Heart right ventricle (tissue), 16 donors: ENCODE measurements at regions not wholly inside any gene's neighbourhood (a gene's known extent, or its start where the extent isn't known, plus 50 kb on each side); places are given as distances from the start of the nearest gene placed in this dataset.

Experiments
- ATAC-seq, 8 donors: fragments of 200-7000 bp; cut with Tn5 transposase; one replicate each; pipeline ENCODE4 v1.9.1; 2020; ENCODE audit warnings: mild to moderate bottlenecking in 8 of 8, moderate library complexity in 8 of 8, moderate number of reproducible peaks in 1 of 8
- DNase-seq, 2 donors: peaks; one replicate each; pipeline ENCODE4 v3.0.0-alpha.2; 2020
- H3K27ac ChIP-seq, 10 donors: fragments of 200-600 bp; sonication (generic) in 2 of 10; one replicate each; pipeline versions ENCODE4 v1.5.0 to v1.8.0; 2020 to 2022; ENCODE audit warnings: mild to moderate bottlenecking in 3 of 10
- H3K27me3 ChIP-seq, 7 donors: fragments of 200-600 bp; one replicate each; pipeline ENCODE4 v1.8.0; 2021 to 2022; ENCODE audit warnings: mild to moderate bottlenecking in 2 of 7
- H3K36me3 ChIP-seq, 9 donors: fragments of 200-600 bp; sonication (generic) in 1 of 9; one replicate each; pipeline versions ENCODE4 v1.5.0 to v1.8.0; 2020 to 2022; ENCODE audit warnings: mild to moderate bottlenecking in 2 of 9
- H3K4me1 ChIP-seq, 9 donors: fragments of 200-600 bp; sonication (generic) in 1 of 9; one replicate each; pipeline versions ENCODE4 v1.5.0 to v1.8.0; 2020 to 2022; ENCODE audit warnings: mild to moderate bottlenecking in 4 of 9
- H3K4me3 ChIP-seq, 10 donors: fragments of 200-600 bp; sonication (generic) in 2 of 10; one replicate each; pipeline versions ENCODE4 v1.5.0 to v1.8.0; 2020 to 2022; ENCODE audit warnings: mild to moderate bottlenecking in 7 of 10, moderate library complexity in 2 of 10
- H3K9me3 ChIP-seq, 11 donors: fragments of 200-600 bp in 10 of 11; sonication (generic) in 2 of 11; one replicate each; pipeline versions ENCODE4 v1.5.0 to v1.8.0; 2013 to 2022; ENCODE audit warnings: mild to moderate bottlenecking in 2 of 11, control low read depth in 1 of 11, moderate library complexity in 1 of 11
- WGBS, 2 donors: extraction: QIAGEN DNeasy Blood & Tissue Kit; methylation state at CpG; one replicate each; pipeline ENCODE4 v1.1.7; 2013; ENCODE audit warnings: inconsistent platforms in 1 of 2; 5-methylcytosine and 5-hydroxymethylcytosine counted together
- intact Hi-C, 10 donors: fragments of 100-400 bp; cut with DNase I; formaldehyde crosslinking; loops; one replicate each; pipeline versions ENCODE4 v1.11.1 to v1.14.2; 2022
- TF ChIP-seq, protein P1 (sequence below), 9 donors: fragments of 200-600 bp; sonication (generic) in 2 of 9; IDR thresholded peaks; one replicate each; pipeline versions ENCODE4 v1.5.0 to v1.8.0; 2021 to 2022; ENCODE audit warnings: antibody characterized with exemption in 9 of 9, mild to moderate bottlenecking in 5 of 9, moderate library complexity in 1 of 9
- donor health status: Arrhythmogenic right ventricular cardiomyopathy.
- donor health status: ischemic (EF 13 %, LVEDD 7.1; RV severe dilation, severe dysfunction).
- donor health status: healthy with polysubstance abuse.
- donor health status: DM: no; HTN: yes; CAD: no.
- donor health status: DM: no; HTN: no; CAD: no.
- donor health status: ischemic (EF 25% LVEDD 6.9; RV normal size, moderate dysfunction).
- donor health status: ischemic (EF 25% LVEDD 5.7; RV mildly dilated, moderate dysfunction).
- donor health status: healthy.
- donor health status: DM: yes; HTN: yes; CAD: no.
- donor health status: Ischemic cardiomyopathy.
- donor health status: ischemic (EF 35%, LVEDD 5.7; RV mildly dilated, moderate dysfunction).
- donor health status: nonischemic (EF 11% LVEDD 7.7; RV severe dilation, severe dysfunction).
- donor health status: DM: yes; HTN: yes; CAD: no.
- donor health status: PGD.
- donor health status: ischemic (EF 29% LVEDD 5.4; RV normal size, mild dysfunction).
- donor health status: nonischemic (EF 23%, LVEDD 6.1; RV moderate dilation, normal function).

GRCh38 chr5:60487885-60488442 is 212.0 kb downstream of the DEPDC1B start:
- Histone ChIP-seq H3K9me3 (peaks cover 0 to 4% (median 0%) of the 10 kb centered on the region in 11 donors), H3K4me1 (no peaks in the 10 kb centered on the region), H3K27me3 (no peaks in the 10 kb centered on the region), H3K27ac (no peak overlapping the region), H3K36me3 (no peaks in the 10 kb centered on the region), H3K4me3 (no peak overlapping the region)
- WGBS, 2 donors: 90 to 93% methylated on average over 16 of the region's 16 CpGs
- intact Hi-C loops: no loop called here
- TF ChIP-seq, protein P1, sequence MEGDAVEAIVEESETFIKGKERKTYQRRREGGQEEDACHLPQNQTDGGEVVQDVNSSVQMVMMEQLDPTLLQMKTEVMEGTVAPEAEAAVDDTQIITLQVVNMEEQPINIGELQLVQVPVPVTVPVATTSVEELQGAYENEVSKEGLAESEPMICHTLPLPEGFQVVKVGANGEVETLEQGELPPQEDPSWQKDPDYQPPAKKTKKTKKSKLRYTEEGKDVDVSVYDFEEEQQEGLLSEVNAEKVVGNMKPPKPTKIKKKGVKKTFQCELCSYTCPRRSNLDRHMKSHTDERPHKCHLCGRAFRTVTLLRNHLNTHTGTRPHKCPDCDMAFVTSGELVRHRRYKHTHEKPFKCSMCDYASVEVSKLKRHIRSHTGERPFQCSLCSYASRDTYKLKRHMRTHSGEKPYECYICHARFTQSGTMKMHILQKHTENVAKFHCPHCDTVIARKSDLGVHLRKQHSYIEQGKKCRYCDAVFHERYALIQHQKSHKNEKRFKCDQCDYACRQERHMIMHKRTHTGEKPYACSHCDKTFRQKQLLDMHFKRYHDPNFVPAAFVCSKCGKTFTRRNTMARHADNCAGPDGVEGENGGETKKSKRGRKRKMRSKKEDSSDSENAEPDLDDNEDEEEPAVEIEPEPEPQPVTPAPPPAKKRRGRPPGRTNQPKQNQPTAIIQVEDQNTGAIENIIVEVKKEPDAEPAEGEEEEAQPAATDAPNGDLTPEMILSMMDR (IDR thresholded peaks at IDR 0.05): no peak
- ATAC-seq (no peak), DNase-seq (no peak)

DNA sequence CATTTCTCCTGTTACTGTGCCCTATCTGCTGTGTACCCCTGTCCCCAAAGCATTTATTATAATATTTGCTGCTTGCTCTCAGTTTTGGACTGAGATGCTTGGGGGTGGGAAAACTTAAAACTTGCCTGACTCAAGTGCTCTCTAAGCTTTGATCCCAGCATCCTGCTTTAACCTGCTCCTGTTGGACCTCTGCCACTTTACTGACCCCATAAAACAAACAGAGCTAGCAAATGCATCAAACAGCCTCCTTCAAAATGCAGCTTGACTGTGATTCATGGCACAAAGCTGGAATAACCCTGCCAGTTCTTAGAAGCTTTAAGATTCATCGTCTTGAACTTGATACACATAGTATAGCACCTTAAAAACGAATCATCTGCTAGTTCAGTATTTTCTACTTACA is 212.5 kb downstream of the DEPDC1B start:
- Histone ChIP-seq H3K36me3 (no peaks in the 10 kb centered on the region), H3K4me1 (no peaks in the 10 kb centered on the region), H3K27ac (no peak overlapping the region), H3K4me3 (no peak overlapping the region), H3K9me3 (peaks cover 0 to 4% (median 0%) of the 10 kb centered on the region in 11 donors), H3K27me3 (no peaks in the 10 kb centered on the region)
- TF ChIP-seq, protein P1 (IDR thresholded peaks at IDR 0.05): no peak
- 82% methylated on average over 2 of the region's 2 CpGs for WGBS, 2 donors
- ATAC-seq: no peak
- no peak for DNase-seq
- intact Hi-C loops: no loop called here

DNA sequence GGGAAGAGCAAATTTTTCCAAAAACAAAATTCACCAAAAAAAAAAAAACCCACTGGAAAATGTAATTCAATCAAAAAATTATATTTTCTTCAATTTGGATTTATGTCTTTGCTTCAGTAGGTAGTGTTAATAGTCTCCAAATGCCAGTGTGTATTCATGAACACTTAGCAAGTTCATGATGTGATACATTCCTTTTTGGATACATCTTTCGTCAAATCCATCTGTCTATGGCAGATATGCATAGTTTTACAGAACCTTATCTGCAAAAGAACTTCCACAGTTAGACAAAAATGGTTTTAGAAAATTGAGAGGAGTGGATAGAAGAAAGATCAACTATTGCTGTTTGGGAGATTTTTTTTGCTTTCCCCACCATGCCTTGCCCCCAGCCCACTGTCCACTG is 214.6 kb downstream of the DEPDC1B start:
- H3K36me3 ChIP-seq: no peaks in the 10 kb centered on the region
- ATAC-seq (no peak), DNase-seq (no peak)
- 63 to 83% methylated on average over 1 of the region's 1 CpG for WGBS, 2 donors
- TF ChIP-seq, protein P1 (IDR thresholded peaks at IDR 0.05): no peak
- H3K4me3 ChIP-seq: no peak overlapping the region
- H3K9me3 ChIP-seq: no peaks in the 10 kb centered on the region
- H3K27ac ChIP-seq: no peak overlapping the region
- H3K27me3 ChIP-seq: no peaks in the 10 kb centered on the region
- H3K4me1 ChIP-seq: no peaks in the 10 kb centered on the region
- intact Hi-C loops: no loop called here

GRCh38 chr5:60483050-60483449 is 216.9 kb downstream of the DEPDC1B start:
- TF ChIP-seq, protein P1 (IDR thresholded peaks at IDR 0.05): no peak
- intact Hi-C loops: no loop called here
- Histone ChIP-seq H3K4me3 (no peak overlapping the region), H3K27me3 (no peaks in the 10 kb centered on the region), H3K9me3 (peaks cover 0 to 2% (median 0%) of the 10 kb centered on the region in 11 donors), H3K27ac (no peak overlapping the region), H3K4me1 (no peaks in the 10 kb centered on the region), H3K36me3 (no peaks in the 10 kb centered on the region)
- ATAC-seq: no peak
- no peak for DNase-seq
